ENCODE measurements at regions not wholly inside any gene's neighbourhood (a gene's known extent, or its start where the extent isn't known, plus 50 kb on each side); places are given as distances from the start of the nearest gene placed in this dataset.

GRCh38 chr21:25449950-25450349 lies 157.3 kb downstream of the MRPL39 start:
- Histone ChIP-seq H3K9me3 (ENCODE audit: control insufficient read depth, insufficient read depth, low read depth, low read length) (no peaks in the 10 kb centered on the region), H3K4me1 (ENCODE audit: control insufficient read depth, insufficient read depth, low read length) (no peaks in the 10 kb centered on the region), H3K4me3 (ENCODE audit: low read depth, low read length) (no peak overlapping the region), H3K36me3 (ENCODE audit: control insufficient read depth in 2 of 2, insufficient read depth in 1 of 2, low read length in 2 of 2) (no peaks in the 10 kb centered on the region), H3K27ac (ENCODE audit: extremely low read depth, low read depth, low read length) (no peak overlapping the region)
- CTCF ChIA-PET = no interaction called here
- no peak for TF ChIP-seq HIC1 (tag by site-specific recombination; IDR thresholded peaks at IDR 0.05)
- TF ChIP-seq ZNF398 (tag by site-specific recombination; IDR thresholded peaks at IDR 0.05) = no peak
- TF ChIP-seq ZNF211 (tag by site-specific recombination; IDR thresholded peaks at IDR 0.05; ENCODE audit: low read depth) = no peak
- TF ChIP-seq ZNF184 (tag by site-specific recombination; IDR thresholded peaks at IDR 0.05) = no peak
- TF ChIP-seq ZNF626 (tag by site-specific recombination; IDR thresholded peaks at IDR 0.05) = no peak
- no peak for TF ChIP-seq ZNF26 (tag by site-specific recombination; IDR thresholded peaks at IDR 0.05)
- TF ChIP-seq ZNF639 (tag by site-specific recombination; IDR thresholded peaks at IDR 0.05) = no peak
- TF ChIP-seq KLF9 (tag by site-specific recombination; IDR thresholded peaks at IDR 0.05; ENCODE audit: low read depth) = no peak
- TF ChIP-seq ZNF121 (tag by site-specific recombination; IDR thresholded peaks at IDR 0.05) = no peak
- no peak for TF ChIP-seq ZNF416 (tag by site-specific recombination; IDR thresholded peaks at IDR 0.05)
- TF ChIP-seq GLIS2 (tag by site-specific recombination; IDR thresholded peaks at IDR 0.05) = no peak
- no peak for TF ChIP-seq ZNF561 (tag by site-specific recombination; IDR thresholded peaks at IDR 0.05; ENCODE audit: borderline replicate concordance)
- TF ChIP-seq SP3 (tag by site-specific recombination; IDR thresholded peaks at IDR 0.05) = no peak
- TF ChIP-seq ZNF350 (tag by site-specific recombination; IDR thresholded peaks at IDR 0.05) = no peak
- TF ChIP-seq OVOL3 (tag by site-specific recombination; IDR thresholded peaks at IDR 0.05) = no peak
- TF ChIP-seq ZNF596 (tag by site-specific recombination; IDR thresholded peaks at IDR 0.05) = no peak
- TF ChIP-seq ZNF560 (tag by site-specific recombination; IDR thresholded peaks at IDR 0.05; ENCODE audit: borderline replicate concordance) = no peak
- no peak for TF ChIP-seq ZBTB48 (tag by site-specific recombination; IDR thresholded peaks at IDR 0.05)
- no peak for TF ChIP-seq CTCF (tag by site-specific recombination; IDR thresholded peaks at IDR 0.05)
- no peak for TF ChIP-seq ZNF776 (tag by site-specific recombination; IDR thresholded peaks at IDR 0.05; ENCODE audit: borderline replicate concordance)
- POLR2A ChIA-PET = no interaction called here

Data from HEK293 (cell line).